Gastrocnemius medialis (tissue), 4 donors: ENCODE measurements at regions not wholly inside any gene's neighbourhood (a gene's known extent, or its start where the extent isn't known, plus 50 kb on each side); places are given as distances from the start of the nearest gene placed in this dataset.
A peak's percentile ranks its signal among the peaks of the same experiment; 100 is the strongest.

Experiments used
- ATAC-seq, 2 donors: fragments of 150-250 bp; one replicate each; pipeline ENCODE4 v1.9.1; 2016
- DNase-seq, 2 donors: peaks; one replicate each; pipeline ENCODE4 v3.0.0-alpha.2; 2019
- H3K27ac ChIP-seq, 4 donors: fragments of 200-600 bp; sonication (generic); 1 replicate in 1 of 4; 2 replicates in 3 of 4; pipeline ENCODE4 v1.5.1; 2016 to 2018; ENCODE audit warnings: mild to moderate bottlenecking in 2 of 4, moderate library complexity in 1 of 4
- H3K27me3 ChIP-seq, 3 donors: fragments of 200-600 bp; sonication (generic) in 2 of 3; 1 replicate in 1 of 3; 2 replicates in 2 of 3; pipeline versions ENCODE4 v1.5.1 to v1.6.0; 2016 to 2019; ENCODE audit warnings: mild to moderate bottlenecking in 1 of 3, moderate library complexity in 1 of 3
- H3K36me3 ChIP-seq, 2 donors: fragments of 200-600 bp; sonication (generic) in 1 of 2; one replicate each; pipeline ENCODE4 v1.5.1; 2017 to 2018
- H3K4me1 ChIP-seq, 2 donors: fragments of 200-600 bp; sonication (generic) in 1 of 2; one replicate each; pipeline ENCODE4 v1.5.1; 2016 to 2017; ENCODE audit warnings: mild to moderate bottlenecking in 2 of 2
- H3K4me3 ChIP-seq, 4 donors: fragments of 200-600 bp; sonication (generic) in 3 of 4; 1 replicate in 1 of 4; 2 replicates in 3 of 4; pipeline ENCODE4 v1.5.1; 2016 to 2019; ENCODE audit warnings: mild to moderate bottlenecking in 2 of 4
- H3K9me3 ChIP-seq, 3 donors: fragments of 200-600 bp; sonication (generic) in 2 of 3; 1 replicate in 1 of 3; 2 replicates in 2 of 3; pipeline ENCODE4 v1.5.1; 2016 to 2019
- CTCF ChIP-seq, 5 experiments: fragments of 450-650 bp in 3 of 5; fragments of 200-600 bp in 2 of 5; sonication (generic) in 2 of 5; IDR thresholded peaks in 4 of 5; conservative IDR thresholded peaks in 1 of 5; 1 replicate in 4 of 5; 2 replicates in 1 of 5; pipeline ENCODE4 v1.5.1; 2016 to 2019; ENCODE audit warnings: antibody characterized with exemption in 5 of 5, mild to moderate bottlenecking in 3 of 5, moderate library complexity in 3 of 5
- POLR2A ChIP-seq, 2 donors: fragments of 450-650 bp; IDR thresholded peaks; one replicate each; pipeline ENCODE4 v1.6.1; 2017; ENCODE audit warnings: antibody characterized with exemption in 2 of 2, mild to moderate bottlenecking in 2 of 2, moderate library complexity in 2 of 2
- in situ Hi-C, 4 donors: fragments of 200-750 bp; cut with MboI; loops; one replicate each; pipeline versions ENCODE4 v1.15.0 to v1.8.0; 2017; ENCODE audit warnings: low sequenced_read_pairs in 4 of 4
- intact Hi-C: fragments of 100-400 bp; cut with DNase I; formaldehyde crosslinking; loops from one replicate; pipeline ENCODE4 v1.15.1; 2023; ENCODE audit warnings: low total_unique reads

GRCh38 chr15:66945286-66945685, 120.1 kb upstream of the SMAD3 start:
- intact Hi-C loops (loop anchor here (5.0 to 10.0 kb wide), 2 partner anchors 100 to 892 kb away; no protein-coding TSS in a partner anchor), in situ Hi-C loops (loop anchor here in 2 of 4 donors (5.0 to 25.0 kb wide), 5 partner anchors 357 to 892 kb away; partner anchors contain the start of genes RNU6-1 (in 1 of the 2) and SKOR1 (in 1 of the 2))
- Histone ChIP-seq H3K27ac (no peak overlapping the region), H3K36me3 (no peaks in the 10 kb centered on the region), H3K27me3 (no peaks in the 10 kb centered on the region), H3K4me3 (no peak overlapping the region), H3K4me1 (no peaks in the 10 kb centered on the region), H3K9me3 (no peaks in the 10 kb centered on the region)
- ATAC-seq: no peak
- no peak for TF ChIP-seq POLR2A (IDR thresholded peaks at IDR 0.05)
- TF ChIP-seq CTCF (IDR thresholded peaks at IDR 0.05 in 4 of 5, conservative IDR thresholded peaks at IDR 0.05 in 1 of 5): no peak
- DNase-seq: no peak

GRCh38 chr15:66945842-66946241, 119.6 kb upstream of the SMAD3 start:
- Histone ChIP-seq H3K4me3 (no peak overlapping the region), H3K9me3 (no peaks in the 10 kb centered on the region), H3K36me3 (no peaks in the 10 kb centered on the region), H3K4me1 (no peaks in the 10 kb centered on the region), H3K27ac (no peak overlapping the region), H3K27me3 (no peaks in the 10 kb centered on the region)
- DNase-seq (no peak), ATAC-seq (no peak)
- in situ Hi-C loops: loop anchor here in 2 of 4 donors (5.0 to 25.0 kb wide), 5 partner anchors 356 to 891 kb away; partner anchors contain the start of genes RNU6-1 (in 1 of the 2) and SKOR1 (in 1 of the 2)
- intact Hi-C loops: loop anchor here (1.0 to 10.0 kb wide), 4 partner anchors 99 to 891 kb away; no protein-coding TSS in a partner anchor
- TF ChIP-seq CTCF (IDR thresholded peaks at IDR 0.05 in 4 of 5, conservative IDR thresholded peaks at IDR 0.05 in 1 of 5) (no peak), POLR2A (IDR thresholded peaks at IDR 0.05) (no peak)

DNA sequence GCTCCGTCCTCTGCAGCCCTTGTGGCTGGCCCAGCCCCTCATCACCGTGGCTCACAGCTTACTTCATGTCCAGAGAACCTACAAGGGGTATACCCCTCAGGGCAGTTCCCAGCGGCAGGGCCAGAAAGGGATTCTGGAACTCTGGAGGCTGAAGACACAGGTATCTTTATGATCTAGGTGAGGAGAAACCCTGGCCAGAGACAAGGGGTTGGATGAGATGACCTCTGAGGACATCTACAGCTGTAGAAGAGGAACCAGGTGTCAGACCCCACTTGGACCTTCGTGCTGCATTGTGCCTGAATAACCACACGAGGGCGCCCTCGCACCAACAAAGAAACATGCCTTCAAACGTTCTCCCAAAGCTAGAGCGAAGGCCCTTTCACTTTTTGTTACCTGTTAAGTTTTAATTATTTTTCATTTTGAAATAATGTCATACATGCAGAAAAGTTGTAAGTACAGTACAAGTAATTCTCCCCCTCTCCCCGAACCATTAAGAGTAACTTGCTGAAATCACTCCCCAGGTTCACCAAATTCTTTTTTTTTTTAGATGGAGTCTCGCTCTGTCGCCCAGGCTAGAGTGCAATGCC, 118.7 kb upstream of the SMAD3 start:
- ATAC-seq (peak; percentile 75 to 78), DNase-seq (peak; percentile 39 to 62)
- in situ Hi-C loops: loop anchor here in 2 of 4 donors (5.0 to 25.0 kb wide), 5 partner anchors 356 to 891 kb away; partner anchors contain the start of genes RNU6-1 (in 1 of the 2) and SKOR1 (in 1 of the 2)
- H3K4me1 ChIP-seq: no peaks in the 10 kb centered on the region
- intact Hi-C loops: loop anchor here (1.0 to 10.0 kb wide), 4 partner anchors 98 to 891 kb away; no protein-coding TSS in a partner anchor
- H3K36me3 ChIP-seq: no peaks in the 10 kb centered on the region
- no peaks in the 10 kb centered on the region for H3K9me3 ChIP-seq
- TF ChIP-seq POLR2A (IDR thresholded peaks at IDR 0.05) (no peak), CTCF (IDR thresholded peaks at IDR 0.05 in 4 of 5, conservative IDR thresholded peaks at IDR 0.05 in 1 of 5) (peak; percentile 88 to 95 (median 93))
- no peaks in the 10 kb centered on the region for H3K27me3 ChIP-seq
- H3K27ac ChIP-seq: no peak overlapping the region
- H3K4me3 ChIP-seq: no peak overlapping the region

DNA sequence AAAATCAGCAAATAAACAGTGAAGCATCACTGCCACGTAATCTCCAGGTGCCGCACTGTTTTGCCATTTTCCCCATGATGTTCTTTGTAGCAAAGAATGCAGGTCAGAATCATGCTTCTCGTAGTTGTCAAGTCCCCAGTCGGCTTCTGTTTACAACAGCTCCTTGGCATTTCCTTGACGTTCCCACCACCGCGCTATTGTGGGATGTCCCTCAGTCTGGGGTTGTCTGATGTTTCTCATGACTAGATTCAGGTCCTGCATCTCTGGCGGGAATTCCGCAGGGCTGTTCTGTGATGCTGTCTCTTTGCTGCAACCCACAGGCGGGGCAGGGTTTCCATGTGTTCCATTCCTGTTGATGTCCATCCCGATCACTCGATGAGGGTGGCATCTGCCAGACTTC, 117.9 kb upstream of the SMAD3 start:
- in situ Hi-C loops: loop anchor here in 2 of 4 donors (5.0 to 25.0 kb wide), 5 partner anchors 355 to 890 kb away; partner anchors contain the start of genes RNU6-1 (in 1 of the 2) and SKOR1 (in 1 of the 2)
- Histone ChIP-seq H3K36me3 (no peaks in the 10 kb centered on the region), H3K27ac (no peak overlapping the region), H3K4me3 (no peak overlapping the region), H3K4me1 (no peaks in the 10 kb centered on the region), H3K27me3 (no peaks in the 10 kb centered on the region), H3K9me3 (no peaks in the 10 kb centered on the region)
- ATAC-seq: no peak
- intact Hi-C loops: loop anchor here (2.0 to 10.0 kb wide), 3 partner anchors 97 to 890 kb away; no protein-coding TSS in a partner anchor
- TF ChIP-seq POLR2A (IDR thresholded peaks at IDR 0.05) (no peak), CTCF (IDR thresholded peaks at IDR 0.05 in 4 of 5, conservative IDR thresholded peaks at IDR 0.05 in 1 of 5) (no peak)
- no peak for DNase-seq
